Fibroblast of villous mesenchyme (primary cell): ENCODE measurements at regions not wholly inside any gene's neighbourhood (a gene's known extent, or its start where the extent isn't known, plus 50 kb on each side); places are given as distances from the start of the nearest gene placed in this dataset.

Experiments used
- DNase-seq: peaks from one replicate; pipeline ENCODE4 v3.0.0-alpha.2; 2010; ENCODE audit warnings: low read depth
- H3K4me3 ChIP-seq: 2 replicates; pipeline ENCODE4 v1.5.1; 2011; ENCODE audit warnings: low read depth, mild to moderate bottlenecking, low read length
- CTCF ChIP-seq: IDR thresholded peaks from 2 replicates; pipeline ENCODE4 v1.5.1; 2012; ENCODE audit warnings: low read depth, mild to moderate bottlenecking, low read length; ENCODE audit not compliant: insufficient read depth

- H3K4me3 ChIP-seq: no peak overlapping the region
- TF ChIP-seq CTCF: no peak
- DNase-seq: no peak
Measured at GRCh38 chr13:103156346-103156998, 90.3 kb upstream of the SLC10A2 start.

GRCh38 chr13:103153466-103153865 is 87.2 kb upstream of the SLC10A2 start:
- no peak for TF ChIP-seq CTCF
- no peak overlapping the region for H3K4me3 ChIP-seq
- no peak for DNase-seq

GRCh38 chr13:103147961-103148360 is 81.7 kb upstream of the SLC10A2 start:
- DNase-seq: no peak
- H3K4me3 ChIP-seq: no peak overlapping the region
- TF ChIP-seq CTCF: no peak

GRCh38 chr13:103145442-103145841 is 79.2 kb upstream of the SLC10A2 start:
- no peak for TF ChIP-seq CTCF
- no peak overlapping the region for H3K4me3 ChIP-seq
- no peak for DNase-seq

- no peak for TF ChIP-seq CTCF
- no peak overlapping the region for H3K4me3 ChIP-seq
- no peak for DNase-seq
Measured at GRCh38 chr13:103143432-103143831, 77.2 kb upstream of the SLC10A2 start.

- H3K4me3 ChIP-seq: no peak overlapping the region
- TF ChIP-seq CTCF: no peak
Measured at GRCh38 chr13:103142151-103142550, 75.9 kb upstream of the SLC10A2 start.

More at GRCh38 chr13:103142151-103142550, 75.9 kb upstream of the SLC10A2 start:
- no peak for DNase-seq
